Neural crest cell (in vitro differentiated cells): ENCODE measurements at regions not wholly inside any gene's neighbourhood (a gene's known extent, or its start where the extent isn't known, plus 50 kb on each side); places are given as distances from the start of the nearest gene placed in this dataset.

Source experiments
- DNase-seq: peaks from one replicate; pipeline ENCODE4 v3.0.0; 2021; ENCODE audit warnings: low read depth, mixed read lengths, low spot score
- H3K27ac Mint-ChIP-seq: one replicate; pipeline ENCODE4 v1.8.0; 2021; ENCODE audit warnings: mild to moderate bottlenecking, mixed read lengths; ENCODE audit not compliant: unreplicated experiment
- H3K27me3 Mint-ChIP-seq: 2 replicates; pipeline ENCODE4 v1.8.0; 2021; ENCODE audit warnings: low read depth, mild to moderate bottlenecking, mixed read lengths
- H3K36me3 Mint-ChIP-seq: 2 replicates; pipeline ENCODE4 v1.8.0; 2021; ENCODE audit warnings: low read depth, mild to moderate bottlenecking, mixed read lengths
- H3K4me1 Mint-ChIP-seq: 2 replicates; pipeline ENCODE4 v1.8.0; 2021; ENCODE audit warnings: mixed read lengths
- H3K4me3 Mint-ChIP-seq: one replicate; pipeline ENCODE4 v1.8.0; 2021; ENCODE audit warnings: mild to moderate bottlenecking, mixed read lengths
- H3K9me3 Mint-ChIP-seq: 2 replicates; pipeline ENCODE4 v1.8.0; 2021; ENCODE audit warnings: mixed read lengths
- CTCF ChIP-seq: fragments of 200-600 bp; sonication (generic); conservative IDR thresholded peaks from 2 replicates; pipeline ENCODE4 v1.5.0; 2021; ENCODE audit warnings: antibody characterized with exemption, mild to moderate bottlenecking

- no peak for TF ChIP-seq CTCF
- H3K27me3 Mint-ChIP-seq = no peaks in the 10 kb centered on the region
- peaks cover under 1% of the 10 kb centered on the region for H3K36me3 Mint-ChIP-seq
- no peak overlapping the region for H3K4me3 Mint-ChIP-seq
- no peaks in the 10 kb centered on the region for H3K4me1 Mint-ChIP-seq
- DNase-seq = no peak
- peaks cover 3% of the 10 kb centered on the region for H3K9me3 Mint-ChIP-seq
- no peak overlapping the region for H3K27ac Mint-ChIP-seq
These were observed 196.4 kb downstream of the QDPR start for GRCh38 chr4:17315459-17315858.

GRCh38 chr4:17313194-17313593 lies 198.7 kb downstream of the QDPR start:
- Mint-ChIP-seq H3K36me3 (no peaks in the 10 kb centered on the region), H3K4me1 (no peaks in the 10 kb centered on the region), H3K27ac (no peak overlapping the region), H3K9me3 (no peaks in the 10 kb centered on the region), H3K4me3 (no peak overlapping the region), H3K27me3 (no peaks in the 10 kb centered on the region)
- no peak for TF ChIP-seq CTCF
- DNase-seq = no peak

- no peaks in the 10 kb centered on the region for H3K4me1 Mint-ChIP-seq
- no peaks in the 10 kb centered on the region for H3K27me3 Mint-ChIP-seq
- H3K36me3 Mint-ChIP-seq = peaks cover 3% of the 10 kb centered on the region
- H3K4me3 Mint-ChIP-seq = no peak overlapping the region
- H3K27ac Mint-ChIP-seq = no peak overlapping the region
- no peak for DNase-seq
- no peak for TF ChIP-seq CTCF
- H3K9me3 Mint-ChIP-seq = peaks cover 8% of the 10 kb centered on the region
These were observed 201.6 kb downstream of the QDPR start for GRCh38 chr4:17310269-17310652.

- peaks cover 8% of the 10 kb centered on the region for H3K9me3 Mint-ChIP-seq
- H3K27me3 Mint-ChIP-seq = no peaks in the 10 kb centered on the region
- no peak overlapping the region for H3K27ac Mint-ChIP-seq
- TF ChIP-seq CTCF = no peak
- H3K36me3 Mint-ChIP-seq = peaks cover 3% of the 10 kb centered on the region
- no peaks in the 10 kb centered on the region for H3K4me1 Mint-ChIP-seq
- no peak for DNase-seq
- H3K4me3 Mint-ChIP-seq = no peak overlapping the region
These were observed 202.2 kb downstream of the QDPR start for GRCh38 chr4:17309567-17310268.

GRCh38 chr4:17301869-17302268 lies 210.0 kb downstream of the QDPR start:
- Mint-ChIP-seq H3K36me3 (peaks cover 3% of the 10 kb centered on the region), H3K4me3 (no peak overlapping the region), H3K9me3 (peaks cover 6% of the 10 kb centered on the region), H3K27me3 (no peaks in the 10 kb centered on the region), H3K4me1 (peaks cover 10% of the 10 kb centered on the region), H3K27ac (no peak overlapping the region)
- no peak for TF ChIP-seq CTCF
- DNase-seq = no peak
